ENCODE measurements at regions not wholly inside any gene's neighbourhood (a gene's known extent, or its start where the extent isn't known, plus 50 kb on each side); places are given as distances from the start of the nearest gene placed in this dataset.

- Histone ChIP-seq H3K4me2 (ENCODE audit: insufficient read depth, insufficient read length, low read length) (no peak overlapping the region), H3K27ac (ENCODE audit: insufficient read length, low read depth, low read length) (no peak overlapping the region), H2BK120ac (ENCODE audit: low read depth, low read length, poor library complexity, severe bottlenecking) (no peak overlapping the region), H4K91ac (ENCODE audit: insufficient read length, low read depth, low read length) (no peak overlapping the region), H3K9me3 (ENCODE audit: control insufficient read depth, low read depth, low read length) (no peaks in the 10 kb centered on the region), H3K9ac (ENCODE audit: extremely low read depth, insufficient read length, low read length) (no peak overlapping the region), H3K4me1 (ENCODE audit: insufficient read depth, low read length) (peaks cover 2% of the 10 kb centered on the region; the same call in 1 of the 2 replicates), H3K23me2 (ENCODE audit: insufficient read length, low read depth, low read length, poor library complexity, severe bottlenecking) (no peaks in the 10 kb centered on the region), H3K14ac (ENCODE audit: insufficient read depth, low read length) (no peak overlapping the region), H2AFZ (ENCODE audit: low read length) (no peak overlapping the region), H3K23ac (ENCODE audit: insufficient read length, low read depth, low read length) (no peak overlapping the region), H2AK5ac (ENCODE audit: insufficient read length, low read length) (peak overlapping the region; percentile 9), H4K20me1 (ENCODE audit: control insufficient read depth, insufficient read depth, insufficient read length) (no peaks in the 10 kb centered on the region), H2BK20ac (ENCODE audit: low read depth, low read length, poor library complexity, severe bottlenecking) (no peak overlapping the region), H3K27me3 (ENCODE audit: insufficient read depth, low read length) (no peaks in the 10 kb centered on the region), H4K8ac (replicated peaks; ENCODE audit: insufficient read length, low read depth, low read length) (no peak overlapping the region), H2BK5ac (ENCODE audit: insufficient read length, low read length) (no peak overlapping the region), H3T11ph (ENCODE audit: low read length) (no peak overlapping the region), H3K4ac (ENCODE audit: low read depth, low read length) (no peak overlapping the region), H3K18ac (ENCODE audit: insufficient read length, low read depth, low read length) (no peak overlapping the region), H4K5ac (ENCODE audit: insufficient read length, low read depth, low read length) (no peak overlapping the region), H2BK15ac (ENCODE audit: low read depth, low read length) (no peak overlapping the region), H3K56ac (ENCODE audit: insufficient read length, low read depth, low read length) (no peak overlapping the region), H3K79me1 (ENCODE audit: insufficient read depth, low read depth, low read length, poor library complexity, severe bottlenecking) (no peaks in the 10 kb centered on the region), H2BK12ac (ENCODE audit: insufficient read length, low read depth, low read length) (no peak overlapping the region), H3K79me2 (ENCODE audit: insufficient read depth, low read length) (no peaks in the 10 kb centered on the region)
- Mint-ChIP-seq H3K36me3 (ENCODE audit: insufficient read depth in 1 of 3, low read depth in 3 of 3) (no peaks in the 10 kb centered on the region; a peak in 2 of 7 replicates), H3K9me3 (no peaks in the 10 kb centered on the region; a peak in 1 of 5 replicates), H3K4me1 (peaks cover 10 to 15% of the 10 kb centered on the region in 2 experiments), H3K27ac (no peak overlapping the region), H3K27me3 (ENCODE audit: low read depth) (no peaks in the 10 kb centered on the region), H3K4me3 (no peak overlapping the region)
- DNase-seq = no peak
- no peak for TF ChIP-seq CTCF (conservative IDR thresholded peaks at IDR 0.05)
- WGBS (ENCODE audit: extremely low coverage, insufficient read length, low lambda C conversion rate) = no CpG with 5 or more reads among the region's 1 CpG
Observed at GRCh38 chr11:93033093-93033492, 63.6 kb downstream of the MTNR1B start.
